COLO829 (cell line): ENCODE measurements at regions not wholly inside any gene's neighbourhood (a gene's known extent, or its start where the extent isn't known, plus 50 kb on each side); places are given as distances from the start of the nearest gene placed in this dataset.
"Not testable (repeated sequence)": the region's sequence is repeated elsewhere in the genome, so short reads cannot be mapped to it uniquely, and the experiment has no call there.

Experiments
- DNase-seq: peaks from one replicate; pipeline ENCODE4 v3.0.0; 2012; ENCODE audit warnings: low spot score

GRCh38 chr11:44388828-44389657 lies 79.1 kb upstream of the ALX4 start:
- no peak for DNase-seq

GRCh38 chr11:44389963-44390605 lies 80.1 kb upstream of the ALX4 start:
- DNase-seq = no peak

GRCh38 chr11:44391004-44391403 lies 81.1 kb upstream of the ALX4 start:
- DNase-seq = not testable (repeated sequence)

GRCh38 chr11:44396746-44397145 lies 86.8 kb upstream of the ALX4 start:
- DNase-seq = not testable (repeated sequence)

- no peak for DNase-seq
Measured at GRCh38 chr11:44397586-44398178, 87.7 kb upstream of the ALX4 start.

GRCh38 chr11:44398266-44399030 lies 88.5 kb upstream of the ALX4 start:
- no peak for DNase-seq

- DNase-seq = no peak
Measured at GRCh38 chr11:44399968-44400367, 90.0 kb upstream of the ALX4 start.

- no peak for DNase-seq
Measured at GRCh38 chr11:44400431-44400830, 90.5 kb upstream of the ALX4 start.

- DNase-seq = no peak
Measured at GRCh38 chr11:44402466-44403075, 92.6 kb upstream of the ALX4 start.

- DNase-seq = no peak
Measured at GRCh38 chr11:44403176-44403575, 93.2 kb upstream of the ALX4 start.

- no peak for DNase-seq
Measured at GRCh38 chr11:44403587-44404273, 93.8 kb upstream of the ALX4 start.

- DNase-seq = no peak
Measured at GRCh38 chr11:44404301-44404700, 94.4 kb upstream of the ALX4 start.

GRCh38 chr11:44404736-44405395 lies 94.9 kb upstream of the ALX4 start:
- no peak for DNase-seq

GRCh38 chr11:44407211-44407996 lies 97.5 kb upstream of the ALX4 start:
- DNase-seq = no peak

GRCh38 chr11:44408141-44408540 lies 98.2 kb upstream of the ALX4 start:
- no peak for DNase-seq

- DNase-seq = no peak
Measured at GRCh38 chr11:44408711-44409470, 99.0 kb upstream of the ALX4 start.

GRCh38 chr11:44409558-44410236 lies 99.8 kb upstream of the ALX4 start:
- DNase-seq = no peak

- no peak for DNase-seq
Measured at GRCh38 chr11:44416776-44417175, 106.8 kb upstream of the ALX4 start.
